HL-60 (cell line): ENCODE measurements at regions not wholly inside any gene's neighbourhood (a gene's known extent, or its start where the extent isn't known, plus 50 kb on each side); places are given as distances from the start of the nearest gene placed in this dataset.

Source experiments
- CTCF ChIP-seq: IDR thresholded peaks from one replicate; pipeline ENCODE4 v1.5.1; 2011; ENCODE audit warnings: low read length, control low read depth, inconsistent platforms; ENCODE audit not compliant: insufficient read depth
- POLR2AphosphoS5 ChIP-seq: IDR thresholded peaks from 2 replicates; pipeline ENCODE4 v1.6.1; 2012; ENCODE audit warnings: low read depth
- REST ChIP-seq: IDR thresholded peaks from 2 replicates; pipeline ENCODE4 v1.6.1; 2012; ENCODE audit warnings: low read depth; ENCODE audit not compliant: insufficient replicate concordance

GRCh38 chr2:106685180-106685897, 198.2 kb downstream of the CD8B2 start:
- no peak for TF ChIP-seq REST
- TF ChIP-seq CTCF: no peak
- no peak for TF ChIP-seq POLR2AphosphoS5
